ENCODE measurements at regions not wholly inside any gene's neighbourhood (a gene's known extent, or its start where the extent isn't known, plus 50 kb on each side); places are given as distances from the start of the nearest gene placed in this dataset.
"Not testable (repeated sequence)": the region's sequence is repeated elsewhere in the genome, so short reads cannot be mapped to it uniquely, and the experiment has no call there.

DNA sequence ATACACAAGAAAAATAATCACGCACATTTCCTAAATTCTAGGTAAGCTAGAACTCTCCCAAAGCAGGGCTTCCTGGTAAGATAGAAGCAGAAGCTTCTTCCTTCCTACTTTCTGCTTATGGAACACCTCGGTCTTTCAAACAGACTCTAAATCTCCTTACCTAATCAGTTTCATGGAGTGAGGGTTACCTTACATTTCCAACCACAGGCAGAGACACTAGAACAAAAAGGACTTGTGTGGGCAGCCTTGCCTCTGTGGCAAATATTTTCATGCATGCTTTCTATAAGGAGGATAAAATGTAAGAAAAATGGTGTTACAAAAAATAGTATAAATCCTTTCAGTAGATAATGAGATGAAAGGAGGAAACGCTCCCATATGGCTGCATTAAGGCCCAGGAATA, 386.3 kb upstream of the SMIM30 start:
- DNase-seq (ENCODE audit: extremely low spot score): no peak
- ChIA-PET CTCF (no interaction called here), POLR2A (no interaction called here)
- TF ChIP-seq, protein P1, sequence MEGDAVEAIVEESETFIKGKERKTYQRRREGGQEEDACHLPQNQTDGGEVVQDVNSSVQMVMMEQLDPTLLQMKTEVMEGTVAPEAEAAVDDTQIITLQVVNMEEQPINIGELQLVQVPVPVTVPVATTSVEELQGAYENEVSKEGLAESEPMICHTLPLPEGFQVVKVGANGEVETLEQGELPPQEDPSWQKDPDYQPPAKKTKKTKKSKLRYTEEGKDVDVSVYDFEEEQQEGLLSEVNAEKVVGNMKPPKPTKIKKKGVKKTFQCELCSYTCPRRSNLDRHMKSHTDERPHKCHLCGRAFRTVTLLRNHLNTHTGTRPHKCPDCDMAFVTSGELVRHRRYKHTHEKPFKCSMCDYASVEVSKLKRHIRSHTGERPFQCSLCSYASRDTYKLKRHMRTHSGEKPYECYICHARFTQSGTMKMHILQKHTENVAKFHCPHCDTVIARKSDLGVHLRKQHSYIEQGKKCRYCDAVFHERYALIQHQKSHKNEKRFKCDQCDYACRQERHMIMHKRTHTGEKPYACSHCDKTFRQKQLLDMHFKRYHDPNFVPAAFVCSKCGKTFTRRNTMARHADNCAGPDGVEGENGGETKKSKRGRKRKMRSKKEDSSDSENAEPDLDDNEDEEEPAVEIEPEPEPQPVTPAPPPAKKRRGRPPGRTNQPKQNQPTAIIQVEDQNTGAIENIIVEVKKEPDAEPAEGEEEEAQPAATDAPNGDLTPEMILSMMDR (IDR thresholded peaks at IDR 0.05; ENCODE audit: control extremely low read depth, extremely low read depth, low read depth, missing control alignments): no peak

DNA sequence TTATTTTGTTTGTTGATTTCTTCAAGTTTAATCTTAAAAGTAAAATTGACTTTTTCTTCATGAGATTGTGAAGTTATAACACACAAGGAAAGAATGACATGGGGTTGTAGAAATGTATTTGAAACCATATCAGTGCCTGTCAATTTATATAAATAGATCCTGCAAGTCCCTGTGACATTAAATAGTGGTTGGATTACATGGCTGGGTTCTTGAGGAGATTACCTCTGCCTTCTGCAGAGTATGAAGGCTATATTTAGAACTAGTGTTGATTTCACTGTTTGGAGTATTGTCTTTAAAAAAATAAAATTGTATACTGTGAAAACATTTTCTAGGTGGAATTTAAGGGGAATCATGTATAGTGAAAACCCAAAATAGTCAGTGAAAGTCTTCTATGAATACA, 385.8 kb upstream of the SMIM30 start:
- ChIA-PET POLR2A (no interaction called here), CTCF (no interaction called here)
- DNase-seq (ENCODE audit: extremely low spot score): no peak
- TF ChIP-seq, protein P1 (IDR thresholded peaks at IDR 0.05; ENCODE audit: control extremely low read depth, extremely low read depth, low read depth, missing control alignments): no peak

DNA sequence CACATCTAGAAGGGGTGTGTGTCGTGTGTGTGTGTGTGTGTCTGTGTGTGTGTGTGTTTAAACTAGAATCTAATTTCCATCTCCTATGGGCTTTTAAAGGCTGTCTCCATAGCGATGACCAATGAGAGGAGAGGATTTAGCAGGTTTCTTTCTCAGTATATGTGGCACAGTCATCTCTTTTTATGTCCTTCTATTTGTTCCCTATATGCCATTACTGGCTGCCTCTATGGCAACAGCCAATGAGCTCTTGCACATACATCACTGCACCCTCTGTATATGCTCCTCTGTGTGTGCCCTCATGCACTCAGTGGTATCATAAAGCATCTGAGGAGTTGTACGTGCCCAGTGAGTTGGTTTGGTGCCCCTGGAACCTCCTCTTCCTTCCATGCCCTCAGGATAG, 378.2 kb upstream of the SMIM30 start:
- CTCF ChIA-PET; DNase-seq (ENCODE audit: extremely low spot score); POLR2A ChIA-PET: not testable (repeated sequence)

DNA sequence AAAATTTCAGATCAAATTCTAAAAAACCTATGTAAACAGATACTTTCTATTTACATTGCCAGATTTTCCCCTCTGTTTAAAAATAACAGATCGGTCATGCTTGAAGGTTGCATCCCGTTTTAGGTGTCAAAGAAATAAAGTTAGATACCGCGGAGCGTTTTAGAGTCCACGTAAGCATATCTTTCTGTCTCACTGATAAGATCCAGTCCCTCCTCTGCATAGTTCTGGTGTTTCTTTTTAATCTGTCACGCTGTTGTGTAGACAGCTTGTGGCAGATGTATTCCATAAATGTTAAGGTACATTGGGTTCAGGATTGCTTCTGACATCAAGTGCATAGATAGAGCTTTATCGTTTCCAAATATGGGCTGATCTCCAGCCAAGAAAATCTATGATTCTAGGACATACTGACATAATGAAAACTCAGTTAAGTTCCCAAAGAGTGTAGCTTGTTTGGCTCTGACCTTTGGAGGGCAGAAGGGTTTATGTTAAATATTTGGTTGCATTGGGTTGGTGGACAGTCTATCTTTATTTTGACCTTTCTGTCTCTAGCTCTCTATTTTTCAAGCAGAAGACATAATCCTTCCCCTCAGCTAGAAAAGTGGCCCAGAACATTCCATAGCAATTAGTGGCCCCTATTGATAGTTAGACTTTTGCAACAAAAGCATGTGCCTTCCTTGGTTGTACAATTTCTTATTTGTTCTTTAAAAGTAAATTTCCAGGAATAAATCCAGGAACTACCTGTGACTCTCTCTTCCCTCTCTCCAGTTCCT, 376.6 kb upstream of the SMIM30 start:
- POLR2A ChIA-PET, CTCF ChIA-PET: not testable (repeated sequence)

DNA sequence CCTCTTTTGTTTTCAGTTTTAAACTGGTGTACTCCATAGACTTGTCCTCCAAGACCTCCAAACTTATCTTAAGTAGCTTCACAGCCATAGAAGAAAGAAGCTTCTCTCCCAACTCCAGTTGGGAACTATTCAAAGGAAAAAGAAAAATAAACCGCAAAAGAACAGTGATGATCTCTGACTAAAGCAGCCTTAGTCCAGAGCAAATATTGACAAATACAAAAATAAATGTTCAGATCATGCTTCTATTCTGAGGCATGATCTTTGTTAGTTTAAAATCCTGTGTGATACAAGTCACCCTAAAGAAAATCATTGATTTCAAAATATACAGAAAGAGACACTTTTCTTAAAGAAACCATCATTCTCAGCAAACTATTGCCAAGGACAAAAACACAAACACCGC, 373.0 kb upstream of the SMIM30 start:
- POLR2A ChIA-PET: no interaction called here
- no peak for DNase-seq (ENCODE audit: extremely low spot score)
- CTCF ChIA-PET: interaction anchor here (1.2 kb wide), 1 partner anchor 10 kb away, joined by 4 read pairs; no protein-coding TSS in a partner anchor
- TF ChIP-seq, protein P1 (IDR thresholded peaks at IDR 0.05; ENCODE audit: control extremely low read depth, extremely low read depth, low read depth, missing control alignments): no peak

More for the DNA sequence above, 376.6 kb upstream of the SMIM30 start:
- DNase-seq (ENCODE audit: extremely low spot score): not testable (repeated sequence)

DNA sequence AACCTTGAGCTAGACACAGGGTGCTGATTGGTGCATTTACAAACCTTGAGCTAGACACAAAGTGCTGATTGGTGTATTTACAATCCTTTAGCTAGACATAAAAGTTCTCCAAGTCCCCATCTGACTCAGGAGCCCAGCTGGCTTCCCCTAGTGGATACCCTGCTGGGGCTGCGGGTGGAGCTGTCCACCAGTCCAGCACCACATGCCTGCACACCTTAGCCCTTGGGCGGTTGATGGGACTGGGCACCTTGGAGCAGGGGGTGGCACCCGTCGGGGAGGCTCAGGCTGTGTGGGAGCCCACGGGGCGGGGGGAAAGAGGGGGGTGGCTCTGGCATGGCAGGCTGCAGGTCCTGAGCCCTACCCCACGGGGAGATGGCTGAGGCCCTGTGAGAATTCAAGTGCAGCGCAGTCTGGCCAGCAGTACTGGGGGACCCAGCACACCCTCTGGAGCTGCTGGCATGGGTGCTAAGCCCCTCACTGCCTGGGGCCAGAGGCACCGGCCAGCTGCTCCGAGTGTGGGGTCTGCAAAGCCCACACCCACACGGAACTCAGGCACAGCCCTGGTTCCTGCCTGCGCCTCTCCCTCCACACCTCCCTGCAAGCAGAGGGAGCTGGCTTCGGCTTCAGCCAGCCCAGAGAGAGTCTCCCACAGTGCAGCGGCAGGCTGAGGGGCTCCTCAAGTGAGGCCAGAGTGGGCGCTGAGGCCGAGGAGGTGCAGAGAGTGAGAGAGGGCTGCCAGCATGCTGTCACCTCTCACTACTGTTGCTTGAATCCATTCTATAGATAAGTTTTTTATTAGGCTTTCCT, 369.8 kb upstream of the SMIM30 start:
- TF ChIP-seq, protein P1 (IDR thresholded peaks at IDR 0.05; ENCODE audit: control extremely low read depth, extremely low read depth, low read depth, missing control alignments): no peak
- CTCF ChIA-PET: interaction anchor here (1.2 to 1.8 kb wide), 2 partner anchors 13 to 20 kb away, joined by 3 read pairs; no protein-coding TSS in a partner anchor
- POLR2A ChIA-PET: no interaction called here
- DNase-seq (ENCODE audit: extremely low spot score): no peak

DNA sequence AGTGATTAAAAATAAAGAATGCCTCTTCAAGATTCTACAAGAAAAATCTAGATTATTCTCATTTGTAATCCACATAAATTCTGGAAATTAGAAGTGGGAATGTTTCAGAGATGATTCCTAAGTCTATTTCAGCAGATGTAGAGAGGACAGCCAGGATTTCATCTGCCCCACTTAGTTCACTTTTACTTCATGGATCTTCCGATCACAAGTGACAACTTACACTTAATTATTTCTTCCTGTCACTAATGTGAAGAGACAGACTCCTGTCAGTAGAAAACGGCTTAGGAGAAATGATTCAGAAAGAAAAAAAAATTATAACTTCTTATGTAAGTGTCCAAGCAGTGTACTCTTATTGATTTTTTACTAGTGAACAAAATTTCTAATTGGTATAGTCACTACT, 368.2 kb upstream of the SMIM30 start:
- ChIA-PET POLR2A (no interaction called here), CTCF (no interaction called here)
- TF ChIP-seq, protein P1 (IDR thresholded peaks at IDR 0.05; ENCODE audit: control extremely low read depth, extremely low read depth, low read depth, missing control alignments): no peak
- DNase-seq (ENCODE audit: extremely low spot score): no peak

All from GM10248 (cell line).